Activated T-helper 2 cell treated with anti-CD3 and anti-CD28 coated beads, Interferon-gamma antibody, Interleukin-2, Interleukin-4, amounts not matched to agents 10 μg/mL and 5 μg/mL and 100 μg/mL, durations not matched to agents 14 hours and 24 hours and 36 hours (primary cell): ENCODE measurements at regions not wholly inside any gene's neighbourhood (a gene's known extent, or its start where the extent isn't known, plus 50 kb on each side); places are given as distances from the start of the nearest gene placed in this dataset.
"Not testable (repeated sequence)": the region's sequence is repeated elsewhere in the genome, so short reads cannot be mapped to it uniquely, and the experiment has no call there.

ENCODE experiments used
- DNase-seq: peaks from one replicate; pipeline ENCODE4 v3.0.0; 2021; ENCODE audit warnings: low spot score
- H3K27ac Mint-ChIP-seq: one replicate; pipeline ENCODE4 v1.8.0; 2021; ENCODE audit warnings: mixed read lengths
- H3K27me3 Mint-ChIP-seq: one replicate; pipeline ENCODE4 v1.8.0; 2021; ENCODE audit warnings: low read depth, mixed read lengths
- H3K36me3 Mint-ChIP-seq: one replicate; pipeline ENCODE4 v1.8.0; 2021; ENCODE audit warnings: low read depth, mixed read lengths
- H3K4me1 Mint-ChIP-seq: one replicate; pipeline ENCODE4 v1.8.0; 2021; ENCODE audit warnings: low read depth, mixed read lengths
- H3K4me3 Mint-ChIP-seq: one replicate; pipeline ENCODE4 v1.8.0; 2021; ENCODE audit warnings: low read depth, mild to moderate bottlenecking, moderate library complexity, mixed read lengths
- H3K9me3 Mint-ChIP-seq: one replicate; pipeline ENCODE4 v1.8.0; 2021; ENCODE audit warnings: mixed read lengths
- intact Hi-C: fragments of 100-400 bp; cut with micrococcal nuclease; formaldehyde crosslinking; loops from one replicate; pipeline ENCODE4 v1.15.1; 2023

DNA sequence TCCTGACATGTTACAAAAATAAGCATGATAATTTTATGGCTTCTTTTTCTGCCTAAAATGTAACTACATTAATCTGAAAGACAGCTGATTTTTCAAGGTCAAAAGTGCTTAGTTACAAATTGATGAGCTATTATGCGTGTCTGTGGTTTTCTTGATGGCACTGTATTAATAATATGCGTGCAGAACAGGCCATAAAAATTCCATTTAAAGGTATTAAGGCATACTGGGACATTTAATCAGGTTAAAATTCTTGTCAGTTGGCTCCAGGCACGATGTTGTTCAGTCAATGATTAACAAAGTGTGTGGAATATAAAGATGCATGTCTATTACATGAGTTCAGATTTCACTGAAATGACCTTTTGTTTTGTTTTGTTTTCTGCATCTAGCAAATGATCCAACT is 420.1 kb upstream of the ZNF804A start:
- DNase-seq: no peak
- Mint-ChIP-seq H3K9me3 (peaks cover 8% of the 10 kb centered on the region), H3K4me3 (no peak overlapping the region), H3K4me1 (no peaks in the 10 kb centered on the region), H3K27me3 (no peaks in the 10 kb centered on the region), H3K27ac (no peak overlapping the region), H3K36me3 (no peaks in the 10 kb centered on the region)
- intact Hi-C loops: no loop called here

DNA sequence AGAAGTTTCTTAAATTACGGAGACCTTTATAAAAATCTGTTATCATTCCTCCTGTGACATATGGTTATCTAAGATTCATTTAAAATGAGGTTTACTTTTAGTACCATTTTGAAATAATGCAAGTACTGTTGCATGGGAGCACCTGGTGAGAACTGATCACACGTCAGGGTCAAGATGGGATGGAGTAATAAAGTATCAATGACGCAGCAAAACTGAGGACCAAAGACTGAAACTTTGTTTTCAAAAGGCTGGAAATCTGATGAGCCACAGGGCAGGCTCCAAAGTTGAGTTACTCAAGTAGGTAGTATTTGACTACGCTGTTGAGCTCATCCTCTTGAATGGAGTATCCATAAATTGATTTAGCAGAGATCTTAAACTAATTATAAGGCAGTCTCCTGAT is 411.9 kb upstream of the ZNF804A start:
- Mint-ChIP-seq H3K27me3 (no peaks in the 10 kb centered on the region), H3K4me3 (no peak overlapping the region), H3K4me1 (no peaks in the 10 kb centered on the region), H3K36me3 (no peaks in the 10 kb centered on the region), H3K9me3 (no peaks in the 10 kb centered on the region), H3K27ac (no peak overlapping the region)
- DNase-seq: no peak
- intact Hi-C loops: no loop called here

DNA sequence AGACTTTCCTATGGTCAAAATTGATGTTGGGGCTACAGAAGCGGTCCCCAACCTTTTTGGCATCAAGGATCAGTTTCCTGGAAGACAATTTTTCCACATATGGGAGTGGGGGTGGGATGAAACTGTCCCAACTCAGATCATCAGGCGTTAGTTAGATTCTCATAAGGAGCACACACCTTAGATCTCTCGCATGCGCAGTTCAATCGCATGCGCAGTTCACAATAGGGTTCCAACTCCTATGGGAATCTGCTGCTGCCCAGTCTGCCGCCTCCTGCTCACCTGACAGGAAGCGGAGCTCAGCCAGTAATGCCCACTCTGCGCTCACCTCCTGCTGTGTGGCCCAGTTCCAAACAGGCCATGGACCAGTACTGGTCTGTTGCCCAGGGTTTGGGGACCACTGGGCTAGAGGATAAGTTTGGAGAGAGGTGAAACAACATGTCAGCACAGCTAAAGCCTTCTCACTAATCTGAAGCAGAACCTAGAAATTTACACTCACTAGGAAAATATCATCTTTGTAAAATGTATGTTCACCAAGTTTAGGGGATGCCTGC is 410.8 kb upstream of the ZNF804A start:
- intact Hi-C loops: no loop called here
- H3K27me3 Mint-ChIP-seq: no peaks in the 10 kb centered on the region
- H3K4me1 Mint-ChIP-seq: no peaks in the 10 kb centered on the region

DNA sequence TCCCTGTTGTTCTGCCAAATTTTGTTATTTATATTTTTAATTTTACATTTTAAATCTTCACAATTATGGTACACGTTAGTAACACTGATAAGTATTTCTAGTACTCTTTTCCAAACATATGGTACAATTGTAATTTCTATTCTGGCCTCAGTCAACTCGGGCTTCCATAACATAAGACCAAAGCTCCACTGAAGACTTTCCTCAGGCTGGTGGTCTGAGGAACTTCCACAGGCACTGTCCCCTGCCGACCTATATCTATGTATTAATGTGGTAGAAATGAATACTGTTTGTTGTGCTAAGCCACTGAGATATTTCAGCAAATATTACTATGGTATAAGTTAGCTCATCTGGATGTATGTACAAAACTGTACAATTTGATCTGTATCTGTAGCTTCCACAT is 407.6 kb upstream of the ZNF804A start:
- no peak for DNase-seq
- Mint-ChIP-seq H3K27ac (no peak overlapping the region), H3K4me3 (no peak overlapping the region), H3K4me1 (no peaks in the 10 kb centered on the region), H3K36me3 (no peaks in the 10 kb centered on the region), H3K9me3 (no peaks in the 10 kb centered on the region), H3K27me3 (no peaks in the 10 kb centered on the region)
- intact Hi-C loops: no loop called here

More for the DNA sequence above, 410.8 kb upstream of the ZNF804A start:
- H3K4me3 Mint-ChIP-seq: no peak overlapping the region
- no peaks in the 10 kb centered on the region for H3K9me3 Mint-ChIP-seq
- no peak for DNase-seq
- H3K27ac Mint-ChIP-seq: no peak overlapping the region
- H3K36me3 Mint-ChIP-seq: no peaks in the 10 kb centered on the region

DNA sequence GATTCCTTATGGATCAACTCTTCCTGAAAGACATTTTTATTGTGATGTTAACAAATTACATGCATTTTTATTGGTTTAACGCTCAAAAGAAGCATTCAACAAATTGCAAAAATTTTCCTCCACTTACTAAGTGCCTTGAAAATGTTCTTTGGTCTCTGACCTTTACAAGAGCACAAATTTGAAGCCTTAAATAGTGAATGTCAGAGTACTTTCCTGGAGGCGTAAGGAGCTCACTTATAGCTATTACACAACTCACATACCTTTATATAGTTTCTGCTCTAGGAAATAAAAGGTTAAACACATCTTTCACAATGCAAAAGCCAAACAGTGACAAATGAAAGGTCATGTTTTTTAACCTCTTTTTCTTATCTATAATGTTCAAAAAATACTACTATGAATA is 405.7 kb upstream of the ZNF804A start:
- Mint-ChIP-seq H3K27ac (no peak overlapping the region), H3K36me3 (no peaks in the 10 kb centered on the region), H3K27me3 (no peaks in the 10 kb centered on the region), H3K4me3 (no peak overlapping the region), H3K9me3 (no peaks in the 10 kb centered on the region), H3K4me1 (no peaks in the 10 kb centered on the region)
- no peak for DNase-seq
- intact Hi-C loops: no loop called here

DNA sequence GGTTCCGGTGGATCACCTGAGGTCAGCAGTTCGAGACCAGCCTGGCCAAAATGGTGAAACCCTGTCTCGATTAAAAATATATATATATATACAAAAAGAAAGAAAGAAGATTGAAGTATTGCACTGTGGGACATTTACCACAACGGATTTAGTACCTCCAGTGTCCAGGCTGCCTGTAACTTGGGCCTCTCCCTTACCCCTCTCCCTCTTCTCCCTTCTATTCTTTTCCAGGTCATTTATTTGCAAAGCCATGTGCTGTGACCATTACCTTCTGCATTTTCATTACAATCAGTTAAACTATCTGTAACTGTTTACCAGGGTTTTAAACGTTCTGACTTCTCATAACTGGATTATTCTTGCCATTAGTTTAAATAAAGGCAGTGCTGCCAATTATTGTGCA is 400.9 kb upstream of the ZNF804A start:
- Mint-ChIP-seq H3K9me3 (no peaks in the 10 kb centered on the region), H3K36me3 (no peaks in the 10 kb centered on the region), H3K27me3 (no peaks in the 10 kb centered on the region), H3K4me3 (no peak overlapping the region), H3K4me1 (no peaks in the 10 kb centered on the region), H3K27ac (no peak overlapping the region)
- intact Hi-C loops: no loop called here
- no peak for DNase-seq

DNA sequence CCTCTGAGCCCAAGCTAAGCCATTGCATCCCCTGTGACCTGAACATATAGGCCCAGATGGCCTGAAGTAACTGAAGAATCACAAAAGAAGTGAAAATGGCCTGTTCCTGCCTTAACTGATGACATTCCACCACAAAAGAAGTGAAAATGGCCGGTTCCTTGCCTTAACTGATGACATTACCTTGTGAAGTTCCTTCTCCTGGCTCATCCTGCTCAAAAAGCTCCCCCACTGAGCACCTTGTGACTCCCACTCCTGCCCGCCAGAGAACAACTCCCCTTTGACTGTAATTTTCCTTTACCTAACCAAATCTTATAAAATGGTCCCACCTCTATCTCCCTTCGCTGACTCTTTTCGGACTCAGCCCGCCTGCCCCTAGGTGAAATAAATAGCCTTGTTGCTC is 399.5 kb upstream of the ZNF804A start:
- H3K4me3 Mint-ChIP-seq, intact Hi-C loops, DNase-seq, H3K27me3 Mint-ChIP-seq, H3K36me3 Mint-ChIP-seq, H3K27ac Mint-ChIP-seq, H3K9me3 Mint-ChIP-seq, H3K4me1 Mint-ChIP-seq: not testable (repeated sequence)

DNA sequence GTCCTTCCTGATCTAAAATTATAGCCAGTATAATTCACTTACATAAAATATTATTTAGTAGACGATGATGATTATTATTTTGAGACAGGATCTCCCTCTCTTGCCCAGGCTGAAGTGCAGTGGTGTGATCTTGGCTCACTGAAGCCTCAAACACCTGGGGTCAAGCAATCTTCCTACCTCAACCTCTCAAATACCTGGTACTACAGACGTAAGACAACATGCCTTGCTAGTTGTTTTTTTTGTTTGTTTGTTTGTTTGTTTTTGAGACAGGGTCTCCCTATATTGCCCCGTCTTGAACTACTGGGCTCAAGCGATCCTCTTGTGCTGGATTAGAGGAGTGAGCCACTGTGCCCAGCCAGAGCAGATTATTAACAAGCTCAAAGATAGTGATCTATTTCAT is 399.1 kb upstream of the ZNF804A start:
- Mint-ChIP-seq H3K36me3 (no peaks in the 10 kb centered on the region), H3K27ac (no peak overlapping the region), H3K4me3 (no peak overlapping the region), H3K27me3 (no peaks in the 10 kb centered on the region), H3K4me1 (no peaks in the 10 kb centered on the region), H3K9me3 (no peaks in the 10 kb centered on the region)
- DNase-seq: no peak
- intact Hi-C loops: no loop called here

DNA sequence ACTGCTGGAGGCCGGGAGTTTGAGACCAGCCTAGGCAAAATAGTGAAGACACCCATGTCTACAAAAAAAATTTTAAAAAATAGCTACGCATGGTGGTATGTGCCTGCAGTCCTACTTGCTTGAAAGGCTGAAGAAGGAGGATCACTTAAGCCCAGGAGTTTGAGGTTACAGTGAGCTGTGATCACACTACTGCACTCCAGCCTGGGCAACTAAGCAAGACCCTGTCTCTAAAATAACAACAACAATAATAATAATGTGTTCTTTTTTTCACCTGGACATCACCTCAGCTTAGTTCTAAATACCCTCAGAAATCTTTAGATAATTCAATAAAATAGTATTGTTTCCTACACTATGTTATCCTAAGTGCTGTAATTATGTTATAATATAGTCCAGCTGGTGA is 397.1 kb upstream of the ZNF804A start:
- Mint-ChIP-seq H3K4me3 (no peak overlapping the region), H3K27me3 (no peaks in the 10 kb centered on the region), H3K27ac (no peak overlapping the region), H3K9me3 (no peaks in the 10 kb centered on the region), H3K36me3 (no peaks in the 10 kb centered on the region), H3K4me1 (no peaks in the 10 kb centered on the region)
- intact Hi-C loops: no loop called here
- no peak for DNase-seq

DNA sequence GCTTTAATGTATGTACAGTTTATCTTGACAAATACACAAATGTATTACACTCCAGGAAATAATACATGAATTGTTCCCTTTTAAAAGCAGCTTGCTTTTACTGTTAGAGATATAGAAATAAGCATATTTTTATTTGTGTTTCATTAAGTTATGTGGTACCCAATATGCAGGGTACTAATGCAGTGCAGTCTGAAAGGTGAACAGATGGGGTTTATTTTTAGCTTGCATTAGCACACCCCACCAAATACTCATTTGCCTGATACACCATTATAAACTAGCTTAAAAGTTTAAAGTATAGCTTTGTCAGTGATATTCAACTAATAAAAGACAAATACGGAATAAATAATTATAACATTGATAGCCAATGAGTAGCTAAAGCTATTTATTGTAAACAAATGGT is 394.7 kb upstream of the ZNF804A start:
- DNase-seq: no peak
- Mint-ChIP-seq H3K27me3 (no peaks in the 10 kb centered on the region), H3K4me1 (no peaks in the 10 kb centered on the region), H3K27ac (no peak overlapping the region), H3K9me3 (no peaks in the 10 kb centered on the region), H3K4me3 (no peak overlapping the region), H3K36me3 (no peaks in the 10 kb centered on the region)
- intact Hi-C loops: no loop called here

DNA sequence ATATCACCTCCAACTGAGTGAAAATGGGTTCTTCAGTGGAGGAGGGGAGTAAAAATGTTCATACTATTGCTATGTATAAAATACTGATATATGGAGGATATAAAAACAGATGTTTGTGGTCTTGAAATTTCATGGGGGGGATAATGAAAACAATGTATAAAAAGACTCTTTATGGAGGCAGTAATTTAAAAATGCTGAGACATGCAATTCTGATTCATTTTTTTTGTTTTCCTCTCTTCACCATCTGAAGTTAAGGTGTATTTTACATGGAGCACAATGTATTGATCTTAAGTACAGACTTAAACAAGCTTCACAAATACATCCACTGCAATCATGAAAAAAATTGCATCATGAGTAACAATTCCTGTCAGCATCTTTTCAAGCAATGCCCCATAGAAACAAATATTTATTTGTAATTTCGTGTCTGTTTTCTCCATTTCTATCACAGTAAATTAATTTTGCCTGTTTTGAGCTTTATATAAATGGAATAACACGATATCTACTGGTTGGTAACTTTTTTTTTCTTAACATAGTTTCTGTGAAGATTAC is 393.2 kb upstream of the ZNF804A start:
- no peaks in the 10 kb centered on the region for H3K36me3 Mint-ChIP-seq
- H3K4me1 Mint-ChIP-seq: no peaks in the 10 kb centered on the region
- DNase-seq: no peak
- no peak overlapping the region for H3K4me3 Mint-ChIP-seq
- H3K9me3 Mint-ChIP-seq: peaks cover 11% of the 10 kb centered on the region
- H3K27ac Mint-ChIP-seq: no peak overlapping the region
- H3K27me3 Mint-ChIP-seq: no peaks in the 10 kb centered on the region
- intact Hi-C loops: no loop called here

DNA sequence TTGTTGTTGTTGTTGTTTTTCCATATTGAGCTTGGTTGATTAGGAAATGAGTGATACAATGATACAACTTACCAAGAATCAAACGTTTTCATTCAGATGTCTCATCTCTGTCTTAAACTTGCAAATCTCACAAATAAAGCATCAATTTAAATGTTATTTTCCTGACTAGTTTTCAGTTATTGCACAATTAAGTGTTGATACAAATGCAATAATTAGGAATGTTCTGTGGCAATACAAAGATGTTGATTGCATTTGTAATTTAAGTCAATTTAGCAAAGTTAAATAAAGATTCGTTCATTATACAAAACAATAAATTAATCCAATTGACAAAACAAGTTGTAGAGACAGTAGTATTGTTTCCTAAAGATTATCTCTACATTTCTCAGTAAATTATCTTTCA is 392.3 kb upstream of the ZNF804A start:
- Mint-ChIP-seq H3K27ac (no peak overlapping the region), H3K4me3 (no peak overlapping the region)

DNA sequence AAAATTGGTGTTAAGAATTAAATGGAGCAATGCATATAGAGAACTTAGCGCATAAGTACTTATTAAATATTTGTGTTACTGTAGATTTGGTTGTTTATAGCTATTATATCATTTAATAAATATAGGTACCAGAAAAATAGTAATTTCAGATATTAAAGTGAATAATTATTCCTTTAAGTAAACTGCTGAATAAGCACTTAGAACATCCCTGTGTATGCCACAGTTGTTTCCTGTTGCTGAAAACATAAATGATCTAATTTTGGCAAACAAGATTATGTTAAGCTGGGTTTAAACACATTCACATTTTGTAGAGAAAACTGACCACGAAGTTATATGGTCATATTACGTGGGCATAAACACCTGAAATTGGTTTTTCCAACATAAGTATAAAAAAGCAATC is 388.0 kb upstream of the ZNF804A start:
- Mint-ChIP-seq H3K9me3 (peaks cover 33% of the 10 kb centered on the region), H3K27me3 (no peaks in the 10 kb centered on the region), H3K36me3 (no peaks in the 10 kb centered on the region), H3K27ac (no peak overlapping the region), H3K4me1 (no peaks in the 10 kb centered on the region), H3K4me3 (no peak overlapping the region)
- intact Hi-C loops: no loop called here
- no peak for DNase-seq

More for the DNA sequence above, 392.3 kb upstream of the ZNF804A start:
- H3K36me3 Mint-ChIP-seq: no peaks in the 10 kb centered on the region
- H3K9me3 Mint-ChIP-seq: peaks cover 13% of the 10 kb centered on the region
- intact Hi-C loops: no loop called here
- H3K27me3 Mint-ChIP-seq: no peaks in the 10 kb centered on the region
- no peak for DNase-seq
- H3K4me1 Mint-ChIP-seq: no peaks in the 10 kb centered on the region

DNA sequence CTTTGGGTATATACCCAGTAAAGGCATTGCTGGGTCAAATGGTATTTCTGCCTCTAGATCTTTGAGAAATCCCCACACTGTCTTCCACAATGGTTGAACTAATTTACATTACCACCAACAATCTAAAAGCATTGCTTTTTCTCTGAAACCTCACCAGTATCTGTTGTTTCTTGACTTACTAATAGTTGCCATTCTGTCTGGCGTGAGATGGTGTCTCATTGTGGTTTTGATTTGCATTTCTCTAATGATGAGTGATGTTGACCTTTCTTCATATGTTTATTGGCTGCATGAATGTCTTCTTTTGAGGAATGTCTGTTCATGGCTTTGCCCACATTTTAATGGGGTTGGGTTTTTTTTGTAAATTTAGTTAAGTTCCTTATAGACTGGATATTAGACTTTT is 382.6 kb upstream of the ZNF804A start:
- no peak for DNase-seq
- H3K27ac Mint-ChIP-seq: no peak overlapping the region
- H3K4me1 Mint-ChIP-seq: no peaks in the 10 kb centered on the region
- no peaks in the 10 kb centered on the region for H3K27me3 Mint-ChIP-seq
- peaks cover 51% of the 10 kb centered on the region for H3K9me3 Mint-ChIP-seq
- no peaks in the 10 kb centered on the region for H3K36me3 Mint-ChIP-seq
- H3K4me3 Mint-ChIP-seq: no peak overlapping the region
- intact Hi-C loops: no loop called here
